Brain microvascular endothelial cell (primary cell): ENCODE measurements at regions not wholly inside any gene's neighbourhood (a gene's known extent, or its start where the extent isn't known, plus 50 kb on each side); places are given as distances from the start of the nearest gene placed in this dataset.

Experiments
- DNase-seq: peaks from one replicate; pipeline ENCODE4 v3.0.0-alpha.2; 2020
- H3K27ac ChIP-seq: fragments of 250-450 bp; sonication (Bioruptor Pico); 2 replicates; pipeline ENCODE4 v1.5.1; 2020; ENCODE audit warnings: mild to moderate bottlenecking, moderate library complexity
- H3K27me3 ChIP-seq: fragments of 250-450 bp; sonication (Bioruptor Pico); replicated peaks from 2 replicates; pipeline ENCODE4 v1.5.1; 2020; ENCODE audit warnings: mild to moderate bottlenecking
- H3K36me3 ChIP-seq: fragments of 250-450 bp; sonication (Bioruptor Pico); replicated peaks from 2 replicates; pipeline ENCODE4 v1.5.1; 2020; ENCODE audit warnings: mild to moderate bottlenecking
- H3K4me3 ChIP-seq: 2 replicates; pipeline ENCODE4 v1.5.1; 2011; ENCODE audit warnings: low read depth, mild to moderate bottlenecking, control low read depth, low read length, moderate library complexity
- in situ Hi-C: cut with HindIII; loops from 2 replicates; pipeline ENCODE4 v1.10.0; 2017; ENCODE audit warnings: low sequenced_read_pairs, low pct_ligation_motif_present
- TF ChIP-seq, protein P1 (sequence below): IDR thresholded peaks from 2 replicates; pipeline ENCODE4 v1.5.1; 2011; ENCODE audit warnings: low read depth, mild to moderate bottlenecking, moderate library complexity, low read length, control low read depth, inconsistent platforms; ENCODE audit errors: missing control alignments

- Histone ChIP-seq H3K27me3 (no peaks in the 10 kb centered on the region), H3K4me3 (no peak overlapping the region), H3K27ac (no peak overlapping the region), H3K36me3 (no peaks in the 10 kb centered on the region)
- DNase-seq: no peak
- in situ Hi-C loops: no loop called here
- TF ChIP-seq, protein P1, sequence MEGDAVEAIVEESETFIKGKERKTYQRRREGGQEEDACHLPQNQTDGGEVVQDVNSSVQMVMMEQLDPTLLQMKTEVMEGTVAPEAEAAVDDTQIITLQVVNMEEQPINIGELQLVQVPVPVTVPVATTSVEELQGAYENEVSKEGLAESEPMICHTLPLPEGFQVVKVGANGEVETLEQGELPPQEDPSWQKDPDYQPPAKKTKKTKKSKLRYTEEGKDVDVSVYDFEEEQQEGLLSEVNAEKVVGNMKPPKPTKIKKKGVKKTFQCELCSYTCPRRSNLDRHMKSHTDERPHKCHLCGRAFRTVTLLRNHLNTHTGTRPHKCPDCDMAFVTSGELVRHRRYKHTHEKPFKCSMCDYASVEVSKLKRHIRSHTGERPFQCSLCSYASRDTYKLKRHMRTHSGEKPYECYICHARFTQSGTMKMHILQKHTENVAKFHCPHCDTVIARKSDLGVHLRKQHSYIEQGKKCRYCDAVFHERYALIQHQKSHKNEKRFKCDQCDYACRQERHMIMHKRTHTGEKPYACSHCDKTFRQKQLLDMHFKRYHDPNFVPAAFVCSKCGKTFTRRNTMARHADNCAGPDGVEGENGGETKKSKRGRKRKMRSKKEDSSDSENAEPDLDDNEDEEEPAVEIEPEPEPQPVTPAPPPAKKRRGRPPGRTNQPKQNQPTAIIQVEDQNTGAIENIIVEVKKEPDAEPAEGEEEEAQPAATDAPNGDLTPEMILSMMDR: no peak
These were observed 132.6 kb upstream of the ARHGAP5 start for GRCh38 chr14:31944256-31945073.

DNA sequence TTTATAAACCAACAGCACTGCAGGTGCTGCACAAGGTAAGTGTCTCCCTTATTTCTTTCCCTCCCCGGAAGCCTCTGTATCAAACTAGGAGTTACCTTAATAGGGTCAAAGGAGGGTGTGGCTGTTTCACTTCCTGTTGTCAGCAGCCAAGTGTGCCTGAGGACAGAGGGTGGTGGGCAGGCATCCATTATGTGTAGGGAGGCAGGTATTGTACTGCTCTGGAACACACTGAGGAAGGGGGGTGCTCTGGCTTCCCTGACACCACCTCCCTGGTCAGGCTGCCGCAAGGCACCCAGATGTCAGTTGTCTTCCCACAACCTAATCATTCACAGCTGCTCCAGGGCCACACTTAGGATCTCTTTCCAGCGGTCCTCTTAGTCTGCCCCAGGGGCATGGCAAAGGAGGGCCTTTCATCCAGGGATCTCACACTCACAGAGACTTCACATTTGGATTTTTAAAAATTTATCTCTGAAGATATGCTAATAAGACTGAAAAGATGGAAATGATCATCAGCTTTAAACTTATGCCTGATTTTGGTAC, 132.0 kb upstream of the ARHGAP5 start:
- no peak overlapping the region for H3K4me3 ChIP-seq
- H3K27ac ChIP-seq: no peak overlapping the region
- in situ Hi-C loops: no loop called here
- H3K36me3 ChIP-seq: no peaks in the 10 kb centered on the region
- no peaks in the 10 kb centered on the region for H3K27me3 ChIP-seq
- DNase-seq: no peak
- TF ChIP-seq, protein P1: no peak

GRCh38 chr14:31945701-31946100, 131.4 kb upstream of the ARHGAP5 start:
- Histone ChIP-seq H3K27me3 (no peaks in the 10 kb centered on the region), H3K4me3 (no peak overlapping the region), H3K36me3 (no peaks in the 10 kb centered on the region), H3K27ac (no peak overlapping the region)
- TF ChIP-seq, protein P1: no peak
- in situ Hi-C loops: no loop called here
- no peak for DNase-seq

- Histone ChIP-seq H3K27ac (no peak overlapping the region), H3K27me3 (no peaks in the 10 kb centered on the region), H3K36me3 (no peaks in the 10 kb centered on the region), H3K4me3 (no peak overlapping the region)
- DNase-seq: no peak
- TF ChIP-seq, protein P1: no peak
- in situ Hi-C loops: no loop called here
These were observed 130.0 kb upstream of the ARHGAP5 start for GRCh38 chr14:31947076-31947475.

DNA sequence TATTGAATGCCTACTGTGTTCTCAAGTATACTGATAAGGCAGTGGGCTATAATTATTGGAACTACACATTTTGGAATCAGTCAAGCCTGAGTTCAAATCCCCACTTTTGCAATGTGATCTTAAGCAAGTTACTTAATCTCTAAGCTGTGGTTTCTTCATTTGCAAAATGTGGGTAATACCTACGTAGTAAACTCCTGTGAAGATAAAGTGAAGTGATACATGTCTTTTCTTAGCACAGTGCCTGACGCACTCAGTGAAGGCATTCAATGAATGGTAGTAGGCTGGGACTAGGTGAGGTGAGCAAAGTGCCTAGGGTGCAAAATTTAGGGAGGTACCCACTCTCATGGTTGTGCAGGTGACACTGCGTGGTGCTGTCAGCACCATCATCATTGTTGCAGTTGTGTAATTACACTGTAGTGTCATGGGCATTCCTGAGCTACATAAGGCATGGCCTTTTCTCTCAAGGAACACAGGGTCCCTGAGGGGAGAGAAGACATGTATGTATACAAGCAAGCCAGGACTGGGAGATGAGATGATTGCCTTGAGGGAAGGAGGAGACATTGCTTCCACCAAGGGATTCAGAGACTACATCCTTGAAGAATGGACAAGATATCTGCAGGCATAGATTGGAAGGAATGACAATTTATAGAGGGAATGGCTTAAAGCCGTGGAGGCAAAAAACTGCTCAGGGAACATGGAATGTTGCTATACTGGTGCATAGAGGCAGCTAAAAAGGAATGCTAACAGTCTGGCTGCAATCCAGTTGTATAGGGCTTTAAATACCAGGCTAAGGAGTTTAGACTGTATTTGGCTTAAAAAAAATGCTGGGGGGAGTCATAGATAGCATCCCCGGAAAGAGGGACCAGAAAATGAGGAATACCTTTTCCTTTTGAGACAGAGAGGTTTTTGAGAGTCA, 129.2 kb upstream of the ARHGAP5 start:
- in situ Hi-C loops: no loop called here
- Histone ChIP-seq H3K4me3 (no peak overlapping the region), H3K36me3 (no peaks in the 10 kb centered on the region), H3K27me3 (no peaks in the 10 kb centered on the region), H3K27ac (no peak overlapping the region)
- TF ChIP-seq, protein P1: no peak
- no peak for DNase-seq
